Suprapubic skin (tissue), 4 donors: ENCODE measurements at regions not wholly inside any gene's neighbourhood (a gene's known extent, or its start where the extent isn't known, plus 50 kb on each side); places are given as distances from the start of the nearest gene placed in this dataset.

ENCODE experiments used
- DNase-seq, 2 donors: peaks; one replicate each; pipeline ENCODE4 v3.0.0-alpha.2; 2019; ENCODE audit warnings: low spot score in 2 of 2
- H3K27ac ChIP-seq: fragments of 200-600 bp; sonication (generic); one replicate; pipeline ENCODE4 v1.5.1; 2019
- H3K27me3 ChIP-seq: fragments of 200-600 bp; sonication (generic); one replicate; pipeline ENCODE4 v1.5.1; 2019
- H3K36me3 ChIP-seq: fragments of 200-600 bp; sonication (generic); one replicate; pipeline ENCODE4 v1.5.1; 2019
- H3K4me1 ChIP-seq: fragments of 200-600 bp; sonication (generic); one replicate; pipeline ENCODE4 v1.5.1; 2019
- H3K4me3 ChIP-seq: fragments of 200-600 bp; sonication (generic); one replicate; pipeline ENCODE4 v1.5.1; 2019; ENCODE audit warnings: mild to moderate bottlenecking
- H3K9me3 ChIP-seq: fragments of 200-600 bp; sonication (generic); one replicate; pipeline ENCODE4 v1.5.1; 2019
- CTCF ChIP-seq, 2 donors: fragments of 200-600 bp in 1 of 2; fragments of 450-650 bp in 1 of 2; sonication (generic) in 1 of 2; IDR thresholded peaks; one replicate each; pipeline ENCODE4 v1.5.1; 2016 to 2019; ENCODE audit warnings: antibody characterized with exemption in 2 of 2, mild to moderate bottlenecking in 1 of 2, moderate library complexity in 1 of 2
- EP300 ChIP-seq: sonication (generic); formaldehyde crosslinking; IDR thresholded peaks from one replicate; pipeline ENCODE4 v1.6.1; 2017; ENCODE audit warnings: antibody characterized with exemption
- POLR2A ChIP-seq, 2 donors: fragments of 450-650 bp; IDR thresholded peaks; one replicate each; pipeline ENCODE4 v1.6.1; 2017; ENCODE audit warnings: antibody characterized with exemption in 2 of 2, mild to moderate bottlenecking in 2 of 2, moderate library complexity in 2 of 2
- POLR2AphosphoS5 ChIP-seq, 3 donors: sonication (generic); formaldehyde crosslinking; IDR thresholded peaks; one replicate each; pipeline ENCODE4 v1.6.1; 2017; ENCODE audit warnings: antibody characterized with exemption in 3 of 3
- WGBS: methylation state at CpG from one replicate; pipeline ENCODE4 v1.1.5; 2018; 5-methylcytosine and 5-hydroxymethylcytosine counted together

GRCh38 chr9:81112627-81113452 lies 576.5 kb downstream of the TLE1 start:
- H3K9me3 ChIP-seq: no peaks in the 10 kb centered on the region
- H3K36me3 ChIP-seq: no peaks in the 10 kb centered on the region
- H3K27ac ChIP-seq: no peak overlapping the region
- H3K4me1 ChIP-seq: peaks cover 3% of the 10 kb centered on the region
- no peak for DNase-seq
- TF ChIP-seq CTCF (IDR thresholded peaks at IDR 0.05) (no peak), POLR2A (IDR thresholded peaks at IDR 0.05) (no peak), EP300 (no peak), POLR2AphosphoS5 (IDR thresholded peaks at IDR 0.05) (no peak)
- no peaks in the 10 kb centered on the region for H3K27me3 ChIP-seq
- H3K4me3 ChIP-seq: no peak overlapping the region
- 72% methylated on average over 7 of the region's 7 CpGs for WGBS

- H3K27me3 ChIP-seq: no peaks in the 10 kb centered on the region
- H3K27ac ChIP-seq: no peak overlapping the region
- no peaks in the 10 kb centered on the region for H3K9me3 ChIP-seq
- 83% methylated on average over 1 of the region's 1 CpG for WGBS
- no peak for TF ChIP-seq EP300
- TF ChIP-seq CTCF (IDR thresholded peaks at IDR 0.05): no peak
- no peak for TF ChIP-seq POLR2A (IDR thresholded peaks at IDR 0.05)
- no peak for TF ChIP-seq POLR2AphosphoS5 (IDR thresholded peaks at IDR 0.05)
- H3K36me3 ChIP-seq: no peaks in the 10 kb centered on the region
- H3K4me1 ChIP-seq: peaks cover 3% of the 10 kb centered on the region
- no peak for DNase-seq
- no peak overlapping the region for H3K4me3 ChIP-seq
Measured at GRCh38 chr9:81108821-81109220, 580.5 kb downstream of the TLE1 start.

GRCh38 chr9:81108391-81108790 lies 581.0 kb downstream of the TLE1 start:
- no peak overlapping the region for H3K27ac ChIP-seq
- H3K36me3 ChIP-seq: no peaks in the 10 kb centered on the region
- H3K27me3 ChIP-seq: no peaks in the 10 kb centered on the region
- TF ChIP-seq POLR2A (IDR thresholded peaks at IDR 0.05) (no peak), CTCF (IDR thresholded peaks at IDR 0.05) (no peak), EP300 (no peak), POLR2AphosphoS5 (IDR thresholded peaks at IDR 0.05) (no peak)
- no peak overlapping the region for H3K4me3 ChIP-seq
- DNase-seq: no peak
- 61% methylated on average over 1 of the region's 1 CpG for WGBS
- peaks cover 3% of the 10 kb centered on the region for H3K4me1 ChIP-seq
- no peaks in the 10 kb centered on the region for H3K9me3 ChIP-seq

GRCh38 chr9:81103597-81104471 lies 585.5 kb downstream of the TLE1 start:
- no peaks in the 10 kb centered on the region for H3K4me1 ChIP-seq
- H3K9me3 ChIP-seq: no peaks in the 10 kb centered on the region
- H3K36me3 ChIP-seq: no peaks in the 10 kb centered on the region
- H3K4me3 ChIP-seq: no peak overlapping the region
- WGBS: 66% methylated on average over 10 of the region's 10 CpGs
- no peak for DNase-seq
- no peak overlapping the region for H3K27ac ChIP-seq
- TF ChIP-seq EP300 (no peak), CTCF (IDR thresholded peaks at IDR 0.05) (peak in 1 of 2 donors; percentile 13)
- H3K27me3 ChIP-seq: no peaks in the 10 kb centered on the region

GRCh38 chr9:81097131-81097847 lies 592.1 kb downstream of the TLE1 start:
- Histone ChIP-seq H3K27ac (no peak overlapping the region), H3K9me3 (no peaks in the 10 kb centered on the region), H3K4me1 (no peaks in the 10 kb centered on the region), H3K4me3 (no peak overlapping the region), H3K36me3 (no peaks in the 10 kb centered on the region), H3K27me3 (no peaks in the 10 kb centered on the region)
- no peak for DNase-seq
- WGBS: 73% methylated on average over 11 of the region's 11 CpGs
- TF ChIP-seq CTCF (IDR thresholded peaks at IDR 0.05) (no peak), POLR2A (IDR thresholded peaks at IDR 0.05) (no peak), EP300 (no peak), POLR2AphosphoS5 (IDR thresholded peaks at IDR 0.05) (no peak)
